Naive thymus-derived CD4-positive, alpha-beta T cell (primary cell): ENCODE measurements at regions not wholly inside any gene's neighbourhood (a gene's known extent, or its start where the extent isn't known, plus 50 kb on each side); places are given as distances from the start of the nearest gene placed in this dataset.
"Not testable (repeated sequence)": the region's sequence is repeated elsewhere in the genome, so short reads cannot be mapped to it uniquely, and the experiment has no call there.

Experiments used
- ATAC-seq: fragments of 150-1000 bp; cut with Tn5 transposase; 2 replicates; pipeline ENCODE4 v1.10.0; 2021; ENCODE audit warnings: mild to moderate bottlenecking, moderate library complexity
- CTCF ChIA-PET: fragments of 350-600 bp; sonication (Branson Sonifier 250); formaldehyde crosslinking; loops from one replicate; lab custom pipeline; 2021; ENCODE audit warnings: antibody characterized with exemption; lab: Charles Lee
- POLR2A ChIA-PET: fragments of 350-600 bp; sonication (Branson Sonifier 250); formaldehyde crosslinking; loops from one replicate; lab custom pipeline; 2021; ENCODE audit warnings: antibody characterized with exemption, inconsistent platforms; lab: Charles Lee
- DNase-seq, 9 donors: peaks; one replicate each; pipeline versions ENCODE4 v3.0.0 to v3.0.0-alpha.2; 2020 to 2022; ENCODE audit warnings: mixed read lengths in 1 of 9
- H3K27ac ChIP-seq: one replicate; pipeline ENCODE4 v1.7.0; 2013; ENCODE audit warnings: mild to moderate bottlenecking, low read depth, low read length, moderate library complexity
- H3K27me3 ChIP-seq, 2 donors: one replicate each; pipeline ENCODE4 v1.7.0; 2013; ENCODE audit warnings: low read length in 2 of 2, mild to moderate bottlenecking in 2 of 2, moderate library complexity in 2 of 2; ENCODE audit not compliant: control insufficient read depth in 2 of 2, insufficient read depth in 2 of 2
- H3K36me3 ChIP-seq, 3 experiments: 1 replicate in 2 of 3; 2 replicates in 1 of 3; pipeline ENCODE4 v1.7.0; 2013; ENCODE audit warnings: low read length in 3 of 3, mild to moderate bottlenecking in 3 of 3, moderate library complexity in 1 of 3; ENCODE audit not compliant: insufficient read depth in 3 of 3, control insufficient read depth in 2 of 3
- H3K4me1 ChIP-seq, 2 donors: one replicate each; pipeline ENCODE4 v1.7.0; 2013; ENCODE audit warnings: low read length in 2 of 2, mild to moderate bottlenecking in 2 of 2, moderate library complexity in 1 of 2; ENCODE audit not compliant: control insufficient read depth in 2 of 2, insufficient read depth in 2 of 2
- H3K4me3 ChIP-seq: 2 replicates; pipeline ENCODE4 v1.7.0; 2013; ENCODE audit warnings: mild to moderate bottlenecking, low read length
- H3K9me3 ChIP-seq, 3 experiments: 1 replicate in 2 of 3; 2 replicates in 1 of 3; pipeline ENCODE4 v1.7.0; 2013; ENCODE audit warnings: low read length in 3 of 3; ENCODE audit not compliant: control insufficient read depth in 2 of 3
- H3K27ac Mint-ChIP-seq, 9 donors: one replicate each; pipeline ENCODE4 v1.8.0; 2020 to 2022; ENCODE audit warnings: mixed read lengths in 9 of 9, mild to moderate bottlenecking in 8 of 9, moderate library complexity in 5 of 9, inconsistent platforms in 2 of 9
- H3K27me3 Mint-ChIP-seq, 5 donors: one replicate each; pipeline ENCODE4 v1.8.0; 2021 to 2022; ENCODE audit warnings: mixed read lengths in 5 of 5, mild to moderate bottlenecking in 1 of 5
- H3K36me3 Mint-ChIP-seq, 5 donors: one replicate each; pipeline ENCODE4 v1.8.0; 2020 to 2022; ENCODE audit warnings: mixed read lengths in 5 of 5, mild to moderate bottlenecking in 3 of 5, inconsistent platforms in 1 of 5
- H3K4me1 Mint-ChIP-seq, 7 donors: one replicate each; pipeline ENCODE4 v1.8.0; 2020 to 2022; ENCODE audit warnings: mixed read lengths in 7 of 7, mild to moderate bottlenecking in 3 of 7, inconsistent platforms in 1 of 7
- H3K4me3 Mint-ChIP-seq, 10 donors: one replicate each; pipeline ENCODE4 v1.8.0; 2020 to 2022; ENCODE audit warnings: mild to moderate bottlenecking in 10 of 10, mixed read lengths in 10 of 10, moderate library complexity in 6 of 10, inconsistent platforms in 2 of 10
- H3K9me3 Mint-ChIP-seq, 11 donors: one replicate each; pipeline ENCODE4 v1.8.0; 2020 to 2022; ENCODE audit warnings: mixed read lengths in 11 of 11, mild to moderate bottlenecking in 4 of 11, inconsistent platforms in 1 of 11, moderate library complexity in 1 of 11
- intact Hi-C, 2 donors: fragments of 100-400 bp; cut with micrococcal nuclease; formaldehyde crosslinking; loops; one replicate each; pipeline ENCODE4 v1.15.1; 2023

GRCh38 chr18:65998971-65999700 lies 248.3 kb downstream of the CDH7 start:
- H3K9me3 Mint-ChIP-seq = peaks cover 0 to 16% (median 4%) of the 10 kb centered on the region in 11 donors
- CTCF ChIA-PET, H3K36me3 ChIP-seq, ATAC-seq, H3K27me3 Mint-ChIP-seq, POLR2A ChIA-PET, intact Hi-C loops, H3K27me3 ChIP-seq, H3K27ac ChIP-seq, H3K4me3 Mint-ChIP-seq, H3K4me1 Mint-ChIP-seq, DNase-seq, H3K36me3 Mint-ChIP-seq, H3K27ac Mint-ChIP-seq, H3K4me1 ChIP-seq, H3K4me3 ChIP-seq, H3K9me3 ChIP-seq: not testable (repeated sequence)

DNA sequence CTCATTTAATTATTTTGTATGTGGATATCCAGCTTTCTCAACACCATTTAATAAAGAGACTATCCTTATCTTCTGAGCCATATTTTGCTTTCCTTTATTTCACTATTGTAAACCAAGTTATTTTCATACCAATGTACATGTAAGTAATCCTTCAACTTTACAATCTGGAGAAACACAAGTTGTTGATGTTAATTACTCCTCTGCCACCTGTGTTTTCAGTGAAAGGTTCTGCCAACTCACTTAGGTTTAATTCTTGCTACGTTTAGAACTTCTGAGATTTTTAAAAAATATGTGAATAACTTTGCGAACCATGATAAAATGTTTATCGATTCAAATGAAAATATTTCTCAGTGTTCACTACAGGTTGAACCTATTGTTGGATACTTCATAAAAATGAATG lies 244.4 kb downstream of the CDH7 start:
- H3K27me3 Mint-ChIP-seq = no peaks in the 10 kb centered on the region

GRCh38 chr18:65994302-65994701 lies 243.5 kb downstream of the CDH7 start:
- Histone ChIP-seq H3K27me3 (no peaks in the 10 kb centered on the region), H3K4me3 (no peak overlapping the region), H3K9me3 (no peaks in the 10 kb centered on the region), H3K27ac (no peak overlapping the region), H3K4me1 (no peaks in the 10 kb centered on the region), H3K36me3 (no peaks in the 10 kb centered on the region)
- ChIA-PET CTCF (no interaction called here), POLR2A (no interaction called here)
- no peak for ATAC-seq
- intact Hi-C loops = no loop called here
- H3K36me3 Mint-ChIP-seq = no peaks in the 10 kb centered on the region
- DNase-seq = no peak
- no peak overlapping the region for H3K4me3 Mint-ChIP-seq
- no peak overlapping the region for H3K27ac Mint-ChIP-seq
- H3K27me3 Mint-ChIP-seq = no peaks in the 10 kb centered on the region
- no peaks in the 10 kb centered on the region for H3K4me1 Mint-ChIP-seq
- peaks cover 1 to 15% (median 5%) of the 10 kb centered on the region in 11 donors for H3K9me3 Mint-ChIP-seq

More for the DNA sequence above, 244.4 kb downstream of the CDH7 start:
- ATAC-seq (no peak), DNase-seq (no peak)
- H3K36me3 ChIP-seq = no peaks in the 10 kb centered on the region
- Mint-ChIP-seq H3K4me3 (no peak overlapping the region), H3K27ac (no peak overlapping the region), H3K4me1 (no peaks in the 10 kb centered on the region), H3K9me3 (peaks cover 1 to 15% (median 4%) of the 10 kb centered on the region in 11 donors), H3K36me3 (no peaks in the 10 kb centered on the region)
- H3K27me3 ChIP-seq = no peaks in the 10 kb centered on the region
- no peaks in the 10 kb centered on the region for H3K9me3 ChIP-seq
- intact Hi-C loops = no loop called here
- H3K27ac ChIP-seq = no peak overlapping the region
- ChIA-PET POLR2A (no interaction called here), CTCF (no interaction called here)
- no peak overlapping the region for H3K4me3 ChIP-seq
- no peaks in the 10 kb centered on the region for H3K4me1 ChIP-seq

- Mint-ChIP-seq H3K36me3 (no peaks in the 10 kb centered on the region), H3K4me3 (no peak overlapping the region), H3K27me3 (no peaks in the 10 kb centered on the region), H3K9me3 (peaks cover 0 to 15% (median 3%) of the 10 kb centered on the region in 11 donors), H3K4me1 (no peaks in the 10 kb centered on the region), H3K27ac (no peak overlapping the region)
- H3K27ac ChIP-seq = no peak overlapping the region
- H3K9me3 ChIP-seq = no peaks in the 10 kb centered on the region
- H3K36me3 ChIP-seq = no peaks in the 10 kb centered on the region
- POLR2A ChIA-PET = no interaction called here
- no peak for ATAC-seq
- CTCF ChIA-PET = no interaction called here
- intact Hi-C loops = no loop called here
- H3K27me3 ChIP-seq = no peaks in the 10 kb centered on the region
- H3K4me3 ChIP-seq = no peak overlapping the region
- H3K4me1 ChIP-seq = no peaks in the 10 kb centered on the region
- DNase-seq = no peak
Measured at GRCh38 chr18:65990944-65991708, 240.3 kb downstream of the CDH7 start.

DNA sequence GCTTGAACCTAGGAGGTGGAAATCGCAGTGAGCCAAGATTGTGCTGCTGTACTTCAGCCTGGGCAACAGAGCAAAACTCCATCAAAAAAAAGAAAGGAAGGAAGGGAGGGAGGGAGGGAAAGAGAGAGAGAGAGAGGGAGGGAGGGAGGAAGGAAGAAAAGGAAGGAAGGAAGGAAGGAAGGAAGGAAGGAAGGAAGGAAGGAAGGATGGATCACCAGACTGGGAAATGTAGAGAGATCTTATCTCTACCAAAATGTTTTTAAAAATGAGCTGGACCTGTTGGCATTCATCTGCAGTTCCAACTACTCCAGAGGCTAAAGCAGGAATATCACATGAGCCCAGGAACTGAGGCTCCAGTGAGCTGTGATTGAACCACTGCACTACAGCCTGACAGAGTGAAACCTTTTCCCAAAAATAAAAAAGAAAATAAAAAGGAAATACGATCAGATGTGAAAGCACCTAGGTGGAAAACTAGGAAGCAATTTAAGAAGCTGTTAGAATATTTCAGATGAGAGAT lies 239.4 kb downstream of the CDH7 start:
- H3K9me3 Mint-ChIP-seq = peaks cover 0 to 15% (median 3%) of the 10 kb centered on the region in 11 donors
- H3K4me3 ChIP-seq = no peak overlapping the region
- no peaks in the 10 kb centered on the region for H3K27me3 Mint-ChIP-seq
- ATAC-seq (no peak), DNase-seq (no peak)
- no peak overlapping the region for H3K27ac Mint-ChIP-seq
- no peak overlapping the region for H3K27ac ChIP-seq
- intact Hi-C loops = no loop called here
- no peaks in the 10 kb centered on the region for H3K9me3 ChIP-seq
- H3K36me3 Mint-ChIP-seq = no peaks in the 10 kb centered on the region
- H3K4me1 ChIP-seq = no peaks in the 10 kb centered on the region
- no peaks in the 10 kb centered on the region for H3K4me1 Mint-ChIP-seq
- POLR2A ChIA-PET = no interaction called here
- no peaks in the 10 kb centered on the region for H3K27me3 ChIP-seq
- H3K4me3 Mint-ChIP-seq = no peak overlapping the region
- H3K36me3 ChIP-seq = no peaks in the 10 kb centered on the region
- CTCF ChIA-PET = no interaction called here

DNA sequence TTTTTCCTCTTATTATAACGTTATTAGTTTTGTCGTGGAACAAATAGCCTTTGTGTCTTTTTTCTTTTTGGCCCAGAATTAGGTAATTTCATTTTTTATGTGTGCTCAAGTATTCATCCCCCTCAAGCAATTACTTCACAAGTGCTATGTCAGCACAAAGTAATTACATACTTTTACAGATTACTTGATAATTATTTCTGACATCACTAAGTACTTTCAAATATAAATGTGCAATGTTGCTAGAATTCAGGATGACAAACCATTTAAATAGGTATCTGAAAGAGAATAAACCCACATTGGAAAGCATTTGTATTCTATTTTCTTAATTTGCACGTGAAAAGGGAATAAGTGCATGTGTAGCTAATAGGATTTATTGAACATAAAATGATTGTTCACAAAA lies 238.2 kb downstream of the CDH7 start:
- Mint-ChIP-seq H3K36me3 (no peaks in the 10 kb centered on the region), H3K9me3 (peaks cover 0 to 7% (median 3%) of the 10 kb centered on the region in 11 donors), H3K4me1 (no peaks in the 10 kb centered on the region), H3K27me3 (no peaks in the 10 kb centered on the region), H3K4me3 (no peak overlapping the region), H3K27ac (no peak overlapping the region)
- H3K27ac ChIP-seq = no peak overlapping the region
- H3K9me3 ChIP-seq = no peaks in the 10 kb centered on the region
- no peaks in the 10 kb centered on the region for H3K4me1 ChIP-seq
- ChIA-PET CTCF (no interaction called here), POLR2A (no interaction called here)
- H3K36me3 ChIP-seq = no peaks in the 10 kb centered on the region
- H3K27me3 ChIP-seq = no peaks in the 10 kb centered on the region
- intact Hi-C loops = no loop called here
- no peak overlapping the region for H3K4me3 ChIP-seq
- DNase-seq (no peak), ATAC-seq (no peak)
